ENCODE measurements at regions not wholly inside any gene's neighbourhood (a gene's known extent, or its start where the extent isn't known, plus 50 kb on each side); places are given as distances from the start of the nearest gene placed in this dataset.

- no peak for DNase-seq (ENCODE audit: low spot score)
Observed at GRCh38 chr16:64019339-64019738, 1102.5 kb downstream of the CDH11 start.

- DNase-seq (ENCODE audit: low spot score) = no peak
Observed at GRCh38 chr16:64017796-64018195, 1104.1 kb downstream of the CDH11 start.

GRCh38 chr16:64013856-64014255 lies 1108.0 kb downstream of the CDH11 start:
- no peak for DNase-seq (ENCODE audit: low spot score)

GRCh38 chr16:64012166-64012565 lies 1109.7 kb downstream of the CDH11 start:
- no peak for DNase-seq (ENCODE audit: low spot score)

- no peak for DNase-seq (ENCODE audit: low spot score)
Observed at GRCh38 chr16:64011650-64012049, 1110.2 kb downstream of the CDH11 start.

GRCh38 chr16:64008131-64008530 lies 1113.7 kb downstream of the CDH11 start:
- DNase-seq (ENCODE audit: low spot score) = no peak

GRCh38 chr16:64004116-64004515 lies 1117.7 kb downstream of the CDH11 start:
- no peak for DNase-seq (ENCODE audit: low spot score)

- no peak for DNase-seq (ENCODE audit: low spot score)
Observed at GRCh38 chr16:63995025-63995424, 1126.8 kb downstream of the CDH11 start.

GRCh38 chr16:63983401-63983800 lies 1138.5 kb downstream of the CDH11 start:
- DNase-seq (ENCODE audit: low spot score) = no peak

GRCh38 chr16:63982741-63983140 lies 1139.1 kb downstream of the CDH11 start:
- no peak for DNase-seq (ENCODE audit: low spot score)

- DNase-seq (ENCODE audit: low spot score) = no peak
Observed at GRCh38 chr16:63982110-63982509, 1139.8 kb downstream of the CDH11 start.

- DNase-seq (ENCODE audit: low spot score) = no peak
Observed at GRCh38 chr16:63981639-63982038, 1140.2 kb downstream of the CDH11 start.

GRCh38 chr16:63980763-63981162 lies 1141.1 kb downstream of the CDH11 start:
- DNase-seq (ENCODE audit: low spot score) = no peak

- no peak for DNase-seq (ENCODE audit: low spot score)
Observed at GRCh38 chr16:63978240-63978639, 1143.6 kb downstream of the CDH11 start.

GRCh38 chr16:63976345-63976744 lies 1145.5 kb downstream of the CDH11 start:
- DNase-seq (ENCODE audit: low spot score) = no peak

GRCh38 chr16:63975669-63976068 lies 1146.2 kb downstream of the CDH11 start:
- no peak for DNase-seq (ENCODE audit: low spot score)

- DNase-seq (ENCODE audit: low spot score) = no peak
Observed at GRCh38 chr16:63967966-63968365, 1153.9 kb downstream of the CDH11 start.

GRCh38 chr16:63960321-63960720 lies 1161.5 kb downstream of the CDH11 start:
- DNase-seq (ENCODE audit: low spot score) = no peak

- DNase-seq (ENCODE audit: low spot score) = no peak
Observed at GRCh38 chr16:63947022-63947421, 1174.8 kb downstream of the CDH11 start.

GRCh38 chr16:63945806-63946205 lies 1176.1 kb downstream of the CDH11 start:
- no peak for DNase-seq (ENCODE audit: low spot score)

- DNase-seq (ENCODE audit: low spot score) = no peak
Observed at GRCh38 chr16:63943566-63943965, 1178.3 kb downstream of the CDH11 start.

GRCh38 chr16:63938661-63939060 lies 1183.2 kb downstream of the CDH11 start:
- DNase-seq (ENCODE audit: low spot score) = no peak

GRCh38 chr16:63933841-63934240 lies 1188.0 kb downstream of the CDH11 start:
- no peak for DNase-seq (ENCODE audit: low spot score)

- DNase-seq (ENCODE audit: low spot score) = no peak
Observed at GRCh38 chr16:63928421-63928820, 1193.4 kb downstream of the CDH11 start.

GRCh38 chr16:63925221-63925620 lies 1196.6 kb downstream of the CDH11 start:
- DNase-seq (ENCODE audit: low spot score) = no peak

All from hematopoietic multipotent progenitor cell treated with erythropoietin and hydrocortisone succinate and interleukin-3 and kit ligand, for 17 days (in vitro differentiated cells).